HepG2 (cell line): ENCODE measurements at regions not wholly inside any gene's neighbourhood (a gene's known extent, or its start where the extent isn't known, plus 50 kb on each side); places are given as distances from the start of the nearest gene placed in this dataset.

Source experiments
- ATAC-seq: fragments of 200-7000 bp; cut with Tn5 transposase; 3 replicates; pipeline ENCODE4 v1.9.1; 2020; ENCODE audit warnings: mild to moderate bottlenecking, moderate library complexity
- BruUV-seq: library from RNA; stranded (reverse); fragments of 400-500 nt; replicated peaks from 2 replicates; lab custom pipeline; 2021; lab: Mats Ljungman, UMichigan
- CTCF ChIA-PET: fragments of 300-600 bp; formaldehyde crosslinking; extraction: SDS; loops from one replicate; lab custom pipeline; 2021; ENCODE audit warnings: low total read pairs, inconsistent platforms, low intra/inter-chr PET ratio; lab: Yijun Ruan, JAX
- POLR2A ChIA-PET: fragments of 350-600 bp; sonication (Branson Sonifier 250); formaldehyde crosslinking; loops from one replicate; lab custom pipeline; 2020; ENCODE audit warnings: antibody characterized with exemption, inconsistent platforms; lab: Yijun Ruan, JAX
- DNase-seq: peaks from one replicate; pipeline ENCODE4 v3.0.0-alpha.2; 2015; ENCODE audit warnings: low spot score
- FAIRE-seq: peaks from 3 replicates; lab custom pipeline; 2011; peaks lifted over from hg19 to GRCh38; lab: Jason Lieb, UNC
- H2AFZ ChIP-seq: one replicate; pipeline ENCODE4 v1.6.1; 2011; ENCODE audit warnings: low read length, inconsistent platforms
- H3K27ac ChIP-seq: fragments of 300-600 bp; 3 replicates; pipeline ENCODE4 v1.8.0; 2011; ENCODE audit warnings: mixed run types, mild to moderate bottlenecking, mixed read lengths, low read length, inconsistent platforms; ENCODE audit not compliant: insufficient read depth; ENCODE audit errors: extremely low read length
- H3K27me3 ChIP-seq, 2 experiments: fragments of 200-600 bp in 1 of 2; 2 replicates in 1 of 2; 3 replicates in 1 of 2; pipeline versions ENCODE4 v1.6.0 to v1.8.0; 2011; ENCODE audit warnings: low read length in 2 of 2, mild to moderate bottlenecking in 2 of 2, moderate library complexity in 2 of 2, inconsistent platforms in 1 of 2; ENCODE audit not compliant: insufficient read depth in 2 of 2, control insufficient read depth in 1 of 2
- H3K36me3 ChIP-seq, 2 experiments: fragments of 200-600 bp in 1 of 2; replicated peaks in 1 of 2; 2 replicates in 1 of 2; 3 replicates in 1 of 2; pipeline versions ENCODE4 v1.5.1 to v1.8.0; 2011; ENCODE audit warnings: low read length in 2 of 2, inconsistent platforms in 1 of 2; ENCODE audit not compliant: insufficient read depth in 2 of 2, control insufficient read depth in 1 of 2
- H3K4me1 ChIP-seq: 2 replicates; pipeline ENCODE4 v1.5.1; 2012; ENCODE audit warnings: low read length, inconsistent platforms; ENCODE audit not compliant: insufficient read depth
- H3K4me2 ChIP-seq: 2 replicates; pipeline ENCODE4 v1.6.0; 2011; ENCODE audit warnings: low read depth, low read length, inconsistent platforms
- H3K4me3 ChIP-seq, 3 experiments: fragments of 200-600 bp in 1 of 3; sonication (generic), shearing (Covaris generic) in 1 of 3; replicated peaks in 1 of 3; 2 replicates each; pipeline ENCODE4 v1.5.1; 2011 to 2016; ENCODE audit warnings: low read length in 3 of 3, inconsistent platforms in 2 of 3, low read depth in 2 of 3, mild to moderate bottlenecking in 2 of 3, control low read depth in 1 of 3, mixed read lengths in 1 of 3; ENCODE audit not compliant: insufficient read depth in 1 of 3
- H3K79me2 ChIP-seq: one replicate; pipeline ENCODE4 v1.6.1; 2011; ENCODE audit warnings: low read length, inconsistent platforms; ENCODE audit not compliant: insufficient read depth
- H3K9ac ChIP-seq: 2 replicates; pipeline ENCODE4 v1.6.0; 2011; ENCODE audit warnings: mild to moderate bottlenecking, low read depth, low read length, inconsistent platforms; ENCODE audit not compliant: insufficient read depth
- H3K9me3 ChIP-seq: 2 replicates; pipeline ENCODE4 v1.5.1; 2012; ENCODE audit warnings: mild to moderate bottlenecking, low read length
- H4K20me1 ChIP-seq: 2 replicates; pipeline ENCODE4 v1.6.0; 2011; ENCODE audit warnings: inconsistent platforms, mild to moderate bottlenecking, low read length, moderate library complexity; ENCODE audit not compliant: insufficient read depth
- AHR ChIP-seq: IDR thresholded peaks from 2 replicates; pipeline ENCODE4 v1.6.1; 2018; ENCODE audit warnings: missing genetic modification reagents, missing compliant biosample characterization
- ARNTL ChIP-seq: sonication (generic); formaldehyde crosslinking; IDR thresholded peaks from 2 replicates; pipeline ENCODE4 v1.4.0; 2020; ENCODE audit warnings: mild to moderate bottlenecking, missing genetic modification reagents
- CEBPG ChIP-seq: IDR thresholded peaks from 2 replicates; pipeline ENCODE4 v1.6.1; 2016
- ELF4 ChIP-seq: sonication (generic); formaldehyde crosslinking; IDR thresholded peaks from 2 replicates; pipeline ENCODE4 v1.5.0; 2020; ENCODE audit warnings: missing genetic modification reagents, mild to moderate bottlenecking, moderate library complexity, borderline replicate concordance
- ERF ChIP-seq: IDR thresholded peaks from 2 replicates; pipeline ENCODE4 v1.6.1; 2018; ENCODE audit warnings: missing biosample characterization, missing genetic modification reagents
- HMG20B ChIP-seq: conservative IDR thresholded peaks from 2 replicates; pipeline ENCODE4 v1.6.1; 2016; ENCODE audit warnings: missing genetic modification reagents, missing compliant biosample characterization
- NPAS2 ChIP-seq: sonication (generic); formaldehyde crosslinking; IDR thresholded peaks from 2 replicates; pipeline ENCODE4 v1.8.0; 2022; ENCODE audit warnings: mild to moderate bottlenecking, missing genetic modification reagents, borderline replicate concordance
- RBAK ChIP-seq: sonication (generic); formaldehyde crosslinking; IDR thresholded peaks from 2 replicates; pipeline ENCODE4 v1.5.1; 2020; ENCODE audit warnings: mild to moderate bottlenecking, missing genetic modification reagents
- RBFOX2 ChIP-seq: fragments of 200-400 bp; formaldehyde crosslinking; IDR thresholded peaks from 2 replicates; pipeline ENCODE4 v1.6.1; 2017; ENCODE audit warnings: low read depth, mild to moderate bottlenecking, low read length
- RBM39 ChIP-seq: fragments of 200-400 bp; formaldehyde crosslinking; IDR thresholded peaks from one replicate; pipeline ENCODE4 v1.6.1; 2018; ENCODE audit warnings: antibody characterized with exemption, mild to moderate bottlenecking, low read depth, low read length; ENCODE audit not compliant: poor library complexity, severe bottlenecking
- SMAD1 ChIP-seq: sonication (generic); formaldehyde crosslinking; IDR thresholded peaks from 2 replicates; pipeline ENCODE4 v1.4.0; 2020; ENCODE audit warnings: missing genetic modification reagents, low read depth, mild to moderate bottlenecking, borderline replicate concordance
- SOX6 ChIP-seq, 2 experiments: fragments of 450-650 bp in 1 of 2; sonication (generic) in 1 of 2; formaldehyde crosslinking in 1 of 2; IDR thresholded peaks; 2 replicates each; pipeline versions ENCODE4 v1.4.0 to v1.6.1; 2017 to 2020; ENCODE audit warnings: antibody characterized with exemption in 1 of 2, mild to moderate bottlenecking in 1 of 2, missing genetic modification reagents in 1 of 2
- TCF7 ChIP-seq: sonication (generic); IDR thresholded peaks from 2 replicates; pipeline ENCODE4 v1.6.1; 2016; ENCODE audit warnings: antibody characterized with exemption, low read depth
- THRA ChIP-seq: sonication (generic); formaldehyde crosslinking; IDR thresholded peaks from 2 replicates; pipeline ENCODE4 v1.4.0; 2020; ENCODE audit warnings: missing genetic modification reagents, borderline replicate concordance
- YEATS2 ChIP-seq: sonication (generic); formaldehyde crosslinking; IDR thresholded peaks from 2 replicates; pipeline ENCODE4 v1.4.0; 2020; ENCODE audit warnings: missing genetic modification reagents, borderline replicate concordance
- ZHX1 ChIP-seq: sonication (generic); formaldehyde crosslinking; IDR thresholded peaks from 2 replicates; pipeline ENCODE4 v1.8.1; 2022; ENCODE audit warnings: low read depth, mild to moderate bottlenecking, missing genetic modification reagents
- ZMYM3 ChIP-seq: sonication (generic); formaldehyde crosslinking; IDR thresholded peaks from 2 replicates; pipeline ENCODE4 v1.5.1; 2020; ENCODE audit warnings: mild to moderate bottlenecking, missing genetic modification reagents
- ZNF124 ChIP-seq: sonication (generic); formaldehyde crosslinking; IDR thresholded peaks from 2 replicates; pipeline ENCODE4 v1.4.0; 2020; ENCODE audit warnings: missing genetic modification reagents
- ZNF780A ChIP-seq: sonication (generic); formaldehyde crosslinking; IDR thresholded peaks from 2 replicates; pipeline ENCODE4 v1.8.0; 2022; ENCODE audit warnings: mild to moderate bottlenecking, missing genetic modification reagents, moderate library complexity
- ZNF790 ChIP-seq: sonication (generic); formaldehyde crosslinking; IDR thresholded peaks from 2 replicates; pipeline ENCODE4 v1.8.0; 2022; ENCODE audit warnings: missing genetic modification reagents, mild to moderate bottlenecking, borderline replicate concordance
- ZNF879 ChIP-seq: sonication (generic); formaldehyde crosslinking; IDR thresholded peaks from 2 replicates; pipeline ENCODE4 v1.8.1; 2023; ENCODE audit warnings: missing genetic modification reagents
- ZNF891 ChIP-seq: sonication (generic); formaldehyde crosslinking; IDR thresholded peaks from 2 replicates; pipeline ENCODE4 v1.5.0; 2020; ENCODE audit warnings: mild to moderate bottlenecking, missing genetic modification reagents
- WGBS: methylation state at CpG from one replicate; pipeline ENCODE4 v1.1.6; 2017; ENCODE audit warnings: low lambda C conversion rate; 5-methylcytosine and 5-hydroxymethylcytosine counted together
- in situ Hi-C: cut with HindIII; loops from 2 replicates; pipeline ENCODE4 v1.10.0; 2017; ENCODE audit warnings: low pct_unique_long_range_greater_than_20kb; ENCODE audit not compliant: extremely low pct_ligation_motif_present
- intact Hi-C: fragments of 100-400 bp; cut with micrococcal nuclease; formaldehyde crosslinking; loops from one replicate; pipeline ENCODE4 v1.10.0; 2022; ENCODE audit not compliant: unreplicated experiment

GRCh38 chr12:60195483-60195882, 599.7 kb downstream of the SLC16A7 start (continued):
- TF ChIP-seq ZNF124 (CRISPR knock-in tag): no peak
- no peak for TF ChIP-seq ZNF879
- TF ChIP-seq RBFOX2: no peak
- TF ChIP-seq ZNF780A (CRISPR knock-in tag): no peak
- no peak for TF ChIP-seq HMG20B (CRISPR knock-in tag)

GRCh38 chr12:60196366-60196765, 600.5 kb downstream of the SLC16A7 start:
- H3K4me3 ChIP-seq: no peak overlapping the region
- FAIRE-seq (no peak), DNase-seq (no peak)
- H3K4me2 ChIP-seq: no peak overlapping the region
- no peaks in the 10 kb centered on the region for H4K20me1 ChIP-seq
- no peak overlapping the region for H3K27ac ChIP-seq
- CTCF ChIA-PET: no interaction called here
- H3K9ac ChIP-seq: no peak overlapping the region
- 27% methylated on average over 10 of the region's 10 CpGs for WGBS
- TF ChIP-seq SMAD1 (CRISPR knock-in tag): no peak
- TF ChIP-seq NPAS2: no peak
- no peak for TF ChIP-seq ZMYM3 (CRISPR knock-in tag)
- no peak for TF ChIP-seq RBM39
- no peak for TF ChIP-seq ZNF891
- no peak for TF ChIP-seq TCF7
- TF ChIP-seq SOX6 (IDR thresholded peaks at IDR 0.05): no peak
- no peak for TF ChIP-seq SOX6 (CRISPR knock-in tag; IDR thresholded peaks at IDR 0.05)
- no peak for TF ChIP-seq ARNTL
- TF ChIP-seq THRA (CRISPR knock-in tag): no peak
- TF ChIP-seq RBAK (CRISPR knock-in tag): no peak
- no peak for TF ChIP-seq ZNF790 (CRISPR knock-in tag)
- TF ChIP-seq AHR (CRISPR knock-in tag): no peak
- no peak for TF ChIP-seq ELF4 (CRISPR knock-in tag)
- no peak for TF ChIP-seq YEATS2 (CRISPR knock-in tag)
- TF ChIP-seq CEBPG (CRISPR knock-in tag): no peak
- no peak for TF ChIP-seq ZHX1
- TF ChIP-seq ERF (CRISPR knock-in tag): no peak
- TF ChIP-seq, all 625 proteins: peak for 0
- Histone ChIP-seq H3K36me3 (no peaks in the 10 kb centered on the region), H3K9me3 (no peaks in the 10 kb centered on the region), H3K27me3 (no peaks in the 10 kb centered on the region), H3K79me2 (no peaks in the 10 kb centered on the region), H3K4me1 (no peaks in the 10 kb centered on the region), H2AFZ (no peak overlapping the region)
- POLR2A ChIA-PET: no interaction called here
- BruUV-seq: no TSS peak
- in situ Hi-C loops: no loop called here
- no peak for ATAC-seq
- intact Hi-C loops: no loop called here
